ENCODE measurements at regions not wholly inside any gene's neighbourhood (a gene's known extent, or its start where the extent isn't known, plus 50 kb on each side); places are given as distances from the start of the nearest gene placed in this dataset.

DNA sequence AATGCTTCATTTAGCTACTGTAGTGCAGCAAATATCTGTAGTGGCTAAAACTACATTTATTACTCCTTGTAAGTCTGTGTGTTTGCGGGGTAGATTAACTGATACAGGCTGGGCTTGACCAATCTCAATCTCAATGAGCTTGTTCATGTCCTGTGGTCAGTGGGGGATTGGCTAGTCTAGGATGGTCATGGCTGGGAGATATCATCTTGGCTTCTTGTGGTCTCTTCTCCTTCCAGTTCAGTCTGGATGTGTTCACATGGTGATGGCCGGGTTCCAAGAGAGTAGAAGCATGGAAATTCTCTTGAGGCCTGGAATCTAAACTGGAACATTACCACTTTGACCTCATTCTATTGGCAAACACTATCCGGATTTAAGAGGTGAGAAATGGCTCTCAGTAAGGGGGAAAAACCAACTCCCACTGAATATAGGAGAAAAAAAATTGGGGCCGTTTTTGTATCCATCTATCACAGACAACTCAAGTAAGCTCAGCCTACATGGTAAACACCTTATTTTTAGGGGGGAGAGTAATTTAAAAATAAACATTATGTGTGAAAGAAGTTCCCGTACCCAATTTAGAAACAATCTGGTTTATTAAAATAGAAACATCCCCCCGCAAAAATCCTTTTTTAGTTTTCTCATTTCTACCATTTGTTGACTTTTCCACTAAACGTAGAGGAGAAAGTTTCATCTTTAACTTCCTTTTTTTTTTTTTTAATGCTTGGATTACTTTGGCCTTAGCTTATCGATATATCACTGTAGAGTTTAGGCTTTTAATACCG, 284.9 kb upstream of the TBC1D5 start:
- H3K4me3 Mint-ChIP-seq = no peak overlapping the region
- H3K36me3 ChIP-seq (ENCODE audit: insufficient read depth, low read length) = no peaks in the 10 kb centered on the region
- ChIA-PET CTCF (ENCODE audit: partially characterized antibody) (no interaction called here), POLR2A (ENCODE audit: partially characterized antibody) (no interaction called here)
- intact Hi-C loops (cut with micrococcal nuclease) = no loop called here
- H3K27ac Mint-ChIP-seq = peak overlapping the region in 1 of 7 donors; percentile 13
- peaks cover 11 to 16% of the 10 kb centered on the region in 2 donors for H3K27me3 Mint-ChIP-seq
- no peaks in the 10 kb centered on the region for H3K4me1 Mint-ChIP-seq
- H3K36me3 Mint-ChIP-seq = no peaks in the 10 kb centered on the region
- no peak overlapping the region for H3K4me3 ChIP-seq (ENCODE audit: low read length in 2 of 2)
- H3K27me3 ChIP-seq (ENCODE audit: insufficient read depth, low read length) = peaks cover 6% of the 10 kb centered on the region
- no peak overlapping the region for H3K27ac ChIP-seq (ENCODE audit: low read depth, low read length)
- no peak for DNase-seq
- H3K9me3 Mint-ChIP-seq = peaks cover 0 to 3% (median 0%) of the 10 kb centered on the region in 8 donors
- no peaks in the 10 kb centered on the region for H3K4me1 ChIP-seq (ENCODE audit: insufficient read depth, low read length)
- H3K9me3 ChIP-seq (ENCODE audit: control insufficient read depth in 1 of 2, low read length in 2 of 2) = no peaks in the 10 kb centered on the region

GRCh38 chr3:18024715-18025114, 282.3 kb upstream of the TBC1D5 start:
- Histone ChIP-seq H3K4me1 (ENCODE audit: insufficient read depth, low read length) (no peaks in the 10 kb centered on the region), H3K9me3 (ENCODE audit: control insufficient read depth in 1 of 2, low read length in 2 of 2) (no peaks in the 10 kb centered on the region), H3K27ac (ENCODE audit: low read depth, low read length) (no peak overlapping the region), H3K4me3 (ENCODE audit: low read length in 2 of 2) (no peak overlapping the region), H3K27me3 (ENCODE audit: insufficient read depth, low read length) (peaks cover 6% of the 10 kb centered on the region), H3K36me3 (ENCODE audit: insufficient read depth, low read length) (no peaks in the 10 kb centered on the region)
- ChIA-PET CTCF (ENCODE audit: partially characterized antibody) (no interaction called here), POLR2A (ENCODE audit: partially characterized antibody) (no interaction called here)
- Mint-ChIP-seq H3K27ac (no peak overlapping the region), H3K4me3 (no peak overlapping the region), H3K27me3 (peaks cover 9 to 23% of the 10 kb centered on the region in 2 donors), H3K4me1 (no peaks in the 10 kb centered on the region), H3K9me3 (peaks cover 0 to 3% (median 0%) of the 10 kb centered on the region in 8 donors), H3K36me3 (no peaks in the 10 kb centered on the region)
- no peak for DNase-seq
- intact Hi-C loops (cut with micrococcal nuclease) = no loop called here

- Histone ChIP-seq H3K4me3 (ENCODE audit: low read length in 2 of 2) (no peak overlapping the region), H3K27me3 (ENCODE audit: insufficient read depth, low read length) (no peaks in the 10 kb centered on the region), H3K9me3 (ENCODE audit: control insufficient read depth in 1 of 2, low read length in 2 of 2) (no peaks in the 10 kb centered on the region), H3K4me1 (ENCODE audit: insufficient read depth, low read length) (no peaks in the 10 kb centered on the region), H3K27ac (ENCODE audit: low read depth, low read length) (no peak overlapping the region), H3K36me3 (ENCODE audit: insufficient read depth, low read length) (no peaks in the 10 kb centered on the region)
- DNase-seq = no peak
- no peaks in the 10 kb centered on the region for H3K36me3 Mint-ChIP-seq
- POLR2A ChIA-PET (ENCODE audit: partially characterized antibody) = no interaction called here
- CTCF ChIA-PET (ENCODE audit: partially characterized antibody) = no interaction called here
- peaks cover 18 to 25% of the 10 kb centered on the region in 2 donors for H3K27me3 Mint-ChIP-seq
- no peak overlapping the region for H3K27ac Mint-ChIP-seq
- intact Hi-C loops (cut with micrococcal nuclease) = no loop called here
- H3K4me3 Mint-ChIP-seq = no peak overlapping the region
- no peaks in the 10 kb centered on the region for H3K4me1 Mint-ChIP-seq
- H3K9me3 Mint-ChIP-seq = peaks cover 0 to 5% (median under 1%) of the 10 kb centered on the region in 8 donors
Measured at GRCh38 chr3:18019161-18019495, 276.7 kb upstream of the TBC1D5 start.

DNA sequence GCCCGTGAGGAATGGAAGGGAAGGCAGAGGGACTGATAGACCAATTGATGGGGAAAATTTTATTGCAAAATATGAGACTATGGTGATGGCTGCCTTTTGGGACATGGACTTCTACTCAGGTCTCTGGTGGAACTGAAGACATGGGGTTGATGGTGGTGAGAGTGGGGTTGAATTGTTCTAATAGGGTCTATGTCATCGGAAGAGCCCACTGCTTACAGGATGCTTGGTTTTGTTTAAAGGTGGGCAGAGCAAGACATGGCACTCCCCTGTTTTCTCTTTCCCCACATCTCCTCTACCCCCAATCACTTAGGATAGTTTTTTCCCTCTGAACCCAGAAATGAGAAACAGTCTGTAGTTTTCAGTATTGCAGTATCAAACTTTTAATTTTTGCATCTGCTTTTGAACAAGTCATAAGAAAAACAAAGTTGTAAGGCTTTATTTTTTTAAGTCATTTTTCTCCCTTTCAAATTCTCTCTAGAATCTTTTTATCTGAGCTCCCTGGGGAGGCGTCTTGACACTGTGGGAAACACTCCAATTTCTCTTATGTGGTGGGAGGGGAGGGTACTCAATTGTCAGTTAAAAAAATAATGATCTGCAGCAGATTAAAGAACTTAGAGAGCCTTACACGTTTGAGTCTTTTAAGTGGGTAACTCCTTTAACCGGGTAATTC, 276.2 kb upstream of the TBC1D5 start:
- Histone ChIP-seq H3K36me3 (ENCODE audit: insufficient read depth, low read length) (no peaks in the 10 kb centered on the region), H3K4me3 (ENCODE audit: low read length in 2 of 2) (no peak overlapping the region), H3K9me3 (ENCODE audit: control insufficient read depth in 1 of 2, low read length in 2 of 2) (no peaks in the 10 kb centered on the region), H3K27me3 (ENCODE audit: insufficient read depth, low read length) (no peaks in the 10 kb centered on the region), H3K4me1 (ENCODE audit: insufficient read depth, low read length) (no peaks in the 10 kb centered on the region), H3K27ac (ENCODE audit: low read depth, low read length) (no peak overlapping the region)
- intact Hi-C loops (cut with micrococcal nuclease) = no loop called here
- H3K27ac Mint-ChIP-seq = no peak overlapping the region
- H3K4me3 Mint-ChIP-seq = no peak overlapping the region
- CTCF ChIA-PET (ENCODE audit: partially characterized antibody) = no interaction called here
- no peak for DNase-seq
- no peaks in the 10 kb centered on the region for H3K36me3 Mint-ChIP-seq
- H3K27me3 Mint-ChIP-seq = peaks cover 18 to 25% of the 10 kb centered on the region in 2 donors
- no peaks in the 10 kb centered on the region for H3K4me1 Mint-ChIP-seq
- H3K9me3 Mint-ChIP-seq = peaks cover 0 to 5% (median under 1%) of the 10 kb centered on the region in 8 donors
- POLR2A ChIA-PET (ENCODE audit: partially characterized antibody) = no interaction called here

DNA sequence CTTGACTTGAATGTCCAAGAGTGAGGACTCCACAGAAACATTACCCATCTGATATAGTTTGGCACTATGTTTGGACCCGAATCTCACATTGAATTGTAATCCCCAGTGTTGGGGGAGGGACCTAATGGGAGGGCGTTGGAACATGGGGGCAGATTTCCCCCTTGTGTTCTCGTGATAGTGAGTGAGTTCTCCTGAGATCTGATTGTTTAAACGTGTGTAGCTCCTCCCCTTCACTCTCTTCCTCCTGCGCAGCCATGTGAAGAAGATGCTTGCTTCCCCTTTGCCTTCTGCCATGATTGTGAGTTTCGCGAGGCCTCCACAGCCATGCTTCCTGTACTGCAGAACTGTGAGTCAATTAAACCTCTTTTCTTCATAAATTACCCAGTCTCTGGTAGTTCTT, 273.9 kb upstream of the TBC1D5 start:
- Mint-ChIP-seq H3K4me1 (no peaks in the 10 kb centered on the region), H3K9me3 (peaks cover 0 to 5% (median 0%) of the 10 kb centered on the region in 8 donors), H3K36me3 (no peaks in the 10 kb centered on the region), H3K4me3 (no peak overlapping the region), H3K27ac (no peak overlapping the region), H3K27me3 (peaks cover 16 to 23% of the 10 kb centered on the region in 2 donors)
- Histone ChIP-seq H3K27me3 (ENCODE audit: insufficient read depth, low read length) (no peaks in the 10 kb centered on the region), H3K27ac (ENCODE audit: low read depth, low read length) (no peak overlapping the region), H3K36me3 (ENCODE audit: insufficient read depth, low read length) (no peaks in the 10 kb centered on the region), H3K4me3 (ENCODE audit: low read length in 2 of 2) (no peak overlapping the region), H3K9me3 (ENCODE audit: control insufficient read depth in 1 of 2, low read length in 2 of 2) (no peaks in the 10 kb centered on the region), H3K4me1 (ENCODE audit: insufficient read depth, low read length) (no peaks in the 10 kb centered on the region)
- DNase-seq = no peak
- ChIA-PET POLR2A (ENCODE audit: partially characterized antibody) (no interaction called here), CTCF (ENCODE audit: partially characterized antibody) (no interaction called here)
- intact Hi-C loops (cut with micrococcal nuclease) = no loop called here

DNA sequence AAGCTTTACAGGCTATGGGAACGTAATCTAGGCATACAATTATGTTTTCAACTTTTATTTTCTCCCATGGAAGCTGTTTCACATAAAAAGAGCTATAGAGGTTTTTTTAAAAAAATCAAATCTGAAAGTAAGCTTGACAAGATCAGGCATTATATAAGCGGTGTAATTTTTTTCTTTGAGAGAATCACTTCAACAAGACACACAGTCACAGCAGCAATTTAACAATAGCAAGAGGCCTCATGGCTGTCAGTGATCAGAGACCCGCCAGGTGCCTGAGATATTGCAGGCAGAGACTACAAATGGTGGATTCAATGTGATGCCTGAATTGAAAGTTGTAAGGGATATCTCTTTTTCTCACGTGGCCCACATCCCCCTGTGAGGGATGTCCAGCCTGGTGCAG, 270.5 kb upstream of the TBC1D5 start:
- Mint-ChIP-seq H3K36me3 (no peaks in the 10 kb centered on the region), H3K9me3 (peaks cover 0 to 6% (median 0%) of the 10 kb centered on the region in 8 donors), H3K27ac (no peak overlapping the region), H3K27me3 (peaks cover 5 to 8% of the 10 kb centered on the region in 2 donors), H3K4me1 (no peaks in the 10 kb centered on the region), H3K4me3 (no peak overlapping the region)
- no peaks in the 10 kb centered on the region for H3K9me3 ChIP-seq (ENCODE audit: control insufficient read depth in 1 of 2, low read length in 2 of 2)
- no peaks in the 10 kb centered on the region for H3K4me1 ChIP-seq (ENCODE audit: insufficient read depth, low read length)
- no peaks in the 10 kb centered on the region for H3K27me3 ChIP-seq (ENCODE audit: insufficient read depth, low read length)
- H3K27ac ChIP-seq (ENCODE audit: low read depth, low read length) = no peak overlapping the region
- ChIA-PET POLR2A (ENCODE audit: partially characterized antibody) (no interaction called here), CTCF (ENCODE audit: partially characterized antibody) (no interaction called here)
- no peaks in the 10 kb centered on the region for H3K36me3 ChIP-seq (ENCODE audit: insufficient read depth, low read length)
- H3K4me3 ChIP-seq (ENCODE audit: low read length in 2 of 2) = no peak overlapping the region
- intact Hi-C loops (cut with micrococcal nuclease) = no loop called here
- DNase-seq = no peak

GRCh38 chr3:18012436-18012835, 270.0 kb upstream of the TBC1D5 start:
- H3K4me3 ChIP-seq (ENCODE audit: low read length in 2 of 2) = no peak overlapping the region
- Mint-ChIP-seq H3K4me3 (no peak overlapping the region), H3K27ac (no peak overlapping the region), H3K27me3 (peaks cover 4 to 7% of the 10 kb centered on the region in 2 donors), H3K4me1 (no peaks in the 10 kb centered on the region), H3K9me3 (peaks cover 0 to 6% (median 0%) of the 10 kb centered on the region in 8 donors), H3K36me3 (no peaks in the 10 kb centered on the region)
- H3K36me3 ChIP-seq (ENCODE audit: insufficient read depth, low read length) = no peaks in the 10 kb centered on the region
- POLR2A ChIA-PET (ENCODE audit: partially characterized antibody) = no interaction called here
- no peaks in the 10 kb centered on the region for H3K4me1 ChIP-seq (ENCODE audit: insufficient read depth, low read length)
- CTCF ChIA-PET (ENCODE audit: partially characterized antibody) = no interaction called here
- no peak for DNase-seq
- no peaks in the 10 kb centered on the region for H3K9me3 ChIP-seq (ENCODE audit: control insufficient read depth in 1 of 2, low read length in 2 of 2)
- no peaks in the 10 kb centered on the region for H3K27me3 ChIP-seq (ENCODE audit: insufficient read depth, low read length)
- intact Hi-C loops (cut with micrococcal nuclease) = no loop called here
- no peak overlapping the region for H3K27ac ChIP-seq (ENCODE audit: low read depth, low read length)

Data from CD4-positive, alpha-beta memory T cell (primary cell).